ENCODE measurements at regions not wholly inside any gene's neighbourhood (a gene's known extent, or its start where the extent isn't known, plus 50 kb on each side); places are given as distances from the start of the nearest gene placed in this dataset.
A peak's percentile ranks its signal among the peaks of the same experiment; 100 is the strongest.
"Not testable (repeated sequence)": the region's sequence is repeated elsewhere in the genome, so short reads cannot be mapped to it uniquely, and the experiment has no call there.

DNA sequence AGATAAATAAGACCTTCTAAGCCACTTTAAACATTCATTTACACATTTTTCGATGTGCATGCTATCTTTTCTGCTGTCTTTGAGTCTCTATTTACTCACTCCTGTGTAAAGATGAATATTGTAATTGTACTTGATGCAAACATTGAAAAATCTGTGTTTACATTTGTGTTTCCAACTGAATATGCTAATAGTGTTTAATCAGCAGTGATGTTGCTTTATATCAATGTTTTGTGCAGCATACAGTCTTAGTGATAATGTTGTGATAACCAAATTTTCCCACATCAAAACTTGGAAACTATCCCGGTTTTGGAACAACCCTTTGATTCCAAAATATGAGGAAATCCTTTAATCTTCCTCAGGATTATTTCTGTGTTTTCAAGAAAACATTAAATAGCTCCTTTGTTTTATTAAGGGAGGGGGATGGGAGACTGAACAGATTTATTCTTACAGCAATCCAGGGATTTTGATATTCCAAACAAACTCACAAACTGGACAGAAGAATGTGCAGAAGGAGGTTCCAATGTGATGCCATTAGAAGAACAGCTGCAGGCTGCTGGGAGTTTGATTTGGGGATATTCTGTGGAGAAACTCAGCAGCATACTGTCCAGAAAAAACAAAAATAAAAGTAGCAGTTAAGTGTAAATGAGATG, 248.0 kb downstream of the S1PR1 start:
- DNase-seq, result no peak

DNA sequence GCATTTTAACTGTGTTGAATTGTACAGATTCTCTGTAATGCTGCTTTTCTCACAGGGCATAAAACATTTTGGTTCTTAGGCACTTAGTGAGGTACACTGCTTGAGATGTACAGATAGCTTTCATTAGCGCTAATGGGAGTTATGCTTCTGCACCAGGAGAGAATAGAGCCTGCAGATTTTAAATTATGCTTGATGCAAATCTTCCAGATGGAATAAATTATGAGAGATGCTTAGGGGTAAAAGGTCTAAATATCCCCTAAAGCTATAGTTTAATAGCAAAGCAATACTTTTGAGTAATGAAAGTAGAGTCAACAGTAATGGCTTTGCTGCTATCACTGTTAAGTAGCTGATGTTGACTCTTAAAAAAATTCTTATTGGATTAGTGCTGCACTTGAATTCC, 248.9 kb downstream of the S1PR1 start:
- no peak for DNase-seq

DNA sequence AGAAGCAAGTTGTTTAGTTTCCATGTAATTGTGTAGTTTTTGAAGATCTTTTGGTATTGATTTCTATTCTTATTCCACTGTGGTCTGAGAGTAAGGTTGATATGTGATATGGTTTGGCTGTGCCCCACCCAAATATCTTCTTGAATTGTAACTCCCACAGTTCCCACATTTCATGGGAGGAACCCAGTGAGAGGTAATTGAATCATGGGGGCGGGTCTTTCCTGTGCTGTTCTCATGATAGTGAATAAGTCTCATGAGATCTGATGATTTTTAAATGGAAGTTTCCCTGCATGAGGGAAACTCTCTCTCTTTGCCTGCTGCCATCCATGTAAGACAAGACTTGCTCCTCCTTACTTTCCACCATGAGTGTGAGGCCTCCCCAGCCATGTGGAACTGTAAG, 255.3 kb downstream of the S1PR1 start:
- not testable (repeated sequence) for DNase-seq

DNA sequence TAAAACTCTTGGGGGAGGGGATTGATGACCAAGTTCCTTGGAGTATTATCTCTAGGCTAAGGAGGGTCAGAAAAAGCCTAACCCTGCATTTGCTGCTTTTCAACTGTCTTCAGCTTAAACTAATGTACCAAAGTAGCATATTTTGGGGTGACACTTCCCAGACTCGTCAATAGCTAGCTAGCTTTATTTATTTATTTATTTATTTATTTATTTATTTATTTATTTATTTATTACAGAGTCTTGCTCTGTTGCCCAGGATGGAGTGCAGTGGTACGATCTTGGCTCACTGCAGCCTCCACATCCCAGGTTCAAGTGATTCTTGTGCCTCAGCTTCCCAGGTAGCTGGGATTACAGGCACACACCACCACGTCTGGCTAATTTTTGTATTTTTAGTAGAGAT, 257.1 kb downstream of the S1PR1 start:
- DNase-seq, result not testable (repeated sequence)

DNA sequence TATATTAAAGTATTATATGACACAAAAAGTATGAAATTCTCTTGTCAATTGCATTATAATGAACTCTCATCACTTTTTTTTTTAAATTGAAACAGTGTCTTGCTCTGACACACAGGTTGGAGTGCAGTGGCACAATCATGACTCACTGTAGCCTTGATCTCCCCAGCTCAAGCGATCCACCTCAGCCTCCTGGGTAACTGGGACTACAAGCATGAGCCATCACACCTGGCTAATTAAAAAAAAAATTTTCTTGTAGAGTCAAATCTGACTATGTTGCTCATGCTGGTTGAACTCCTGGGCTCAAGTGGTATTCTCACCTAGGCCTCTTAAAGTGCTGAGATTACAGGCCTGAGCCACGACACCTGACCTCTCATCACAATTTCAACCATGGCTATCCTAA, 259.3 kb downstream of the S1PR1 start:
- DNase-seq, result no peak

DNA sequence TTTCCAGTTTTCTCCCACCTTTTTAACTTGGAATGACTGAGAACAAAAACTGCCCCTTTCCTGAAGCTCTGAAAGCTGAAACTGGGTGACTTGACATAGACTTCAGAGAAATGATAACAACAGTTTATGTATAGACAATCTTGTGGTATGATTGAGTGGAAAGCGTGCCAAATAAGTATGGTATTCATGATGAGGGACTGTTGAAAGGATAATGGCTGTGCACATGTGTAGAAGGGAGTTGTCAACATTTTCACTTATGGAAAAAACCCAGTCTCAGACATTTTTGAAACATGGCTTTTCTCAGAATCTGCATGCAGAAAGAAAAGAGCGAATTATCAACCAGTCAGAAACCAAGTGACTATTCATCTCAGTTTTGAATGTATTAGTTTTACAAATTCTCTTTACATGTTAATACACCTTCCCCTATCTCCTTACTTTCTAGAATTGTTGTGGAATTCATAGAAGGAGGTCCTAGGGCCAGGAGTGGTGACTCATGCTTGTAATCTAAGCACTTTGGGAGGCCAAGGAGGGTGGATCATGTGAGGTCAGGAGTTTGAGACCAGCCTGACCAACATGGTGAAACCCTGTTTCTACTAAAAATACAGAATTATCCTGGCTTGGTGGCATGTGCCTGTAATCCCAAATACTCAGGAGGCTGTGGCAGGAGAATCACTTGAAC, 261.2 kb downstream of the S1PR1 start:
- DNase-seq, result no peak

DNA sequence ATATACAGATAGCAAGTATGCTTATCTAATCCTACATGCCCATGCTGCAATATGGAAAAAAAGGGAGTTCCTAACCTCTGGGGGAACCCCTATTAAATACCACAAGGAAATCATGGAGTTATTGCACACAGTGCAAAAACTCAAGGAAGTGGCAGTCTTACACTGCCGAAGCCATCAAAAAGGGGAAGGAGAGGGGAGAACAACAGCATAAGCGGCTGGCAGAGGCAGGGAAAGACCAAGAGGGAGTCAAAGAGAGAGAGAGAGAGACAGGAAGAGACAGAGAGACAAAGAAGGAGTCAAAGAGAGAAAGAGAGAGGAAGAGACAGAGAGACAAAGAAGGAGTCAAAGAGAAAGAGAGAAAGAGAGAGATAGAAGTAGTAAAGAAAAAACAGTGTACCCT, 267.3 kb downstream of the S1PR1 start:
- DNase-seq, result not testable (repeated sequence)

DNA sequence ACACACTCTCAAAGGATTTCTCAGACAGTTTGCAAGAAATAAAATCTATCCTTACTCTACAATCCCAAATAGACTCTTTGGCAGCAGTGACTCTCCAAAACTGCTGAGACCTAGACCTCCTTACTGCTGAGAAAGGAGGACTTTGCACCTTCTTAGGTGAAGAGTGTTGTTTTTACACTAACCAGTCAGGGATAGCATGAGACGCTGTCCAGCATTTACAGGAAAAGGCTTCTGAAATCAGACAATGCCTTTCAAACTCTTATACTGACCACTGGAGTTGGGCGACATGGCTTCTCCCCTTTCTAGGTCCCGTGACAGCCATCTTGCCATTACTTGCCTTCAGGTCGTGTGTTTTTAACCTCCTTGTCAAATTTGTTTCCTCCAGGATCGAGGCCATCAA, 268.4 kb downstream of the S1PR1 start:
- not testable (repeated sequence) for DNase-seq

DNA sequence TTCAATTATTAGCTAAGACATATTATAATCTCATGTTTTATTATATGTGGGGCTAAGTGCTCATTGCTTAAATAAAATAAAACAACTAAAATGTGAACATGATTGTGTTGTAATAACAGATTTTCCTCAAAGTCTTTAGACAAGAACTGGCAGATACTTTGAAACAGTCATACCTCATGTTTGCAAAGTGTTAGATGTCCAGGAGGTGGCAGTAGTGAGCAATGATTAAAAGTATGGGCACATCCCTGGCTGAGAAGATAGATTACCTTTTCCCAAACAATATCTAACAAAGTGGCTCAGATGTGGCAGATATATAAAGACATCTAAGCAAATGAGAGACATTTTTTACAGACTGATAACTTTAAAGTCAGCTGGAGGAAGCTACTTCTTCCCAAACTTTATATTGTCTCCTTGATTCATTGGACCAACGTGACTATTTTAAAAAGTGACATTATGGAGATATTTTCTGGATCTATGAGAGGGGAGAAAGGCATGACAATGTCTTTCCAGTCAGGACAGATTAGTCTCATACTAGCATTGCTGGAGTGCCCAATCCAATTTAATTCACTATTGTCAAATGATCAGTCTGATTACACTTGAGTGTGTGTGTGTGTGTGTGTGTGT, 269.8 kb downstream of the S1PR1 start:
- DNase-seq, result peak; percentile 33

DNA sequence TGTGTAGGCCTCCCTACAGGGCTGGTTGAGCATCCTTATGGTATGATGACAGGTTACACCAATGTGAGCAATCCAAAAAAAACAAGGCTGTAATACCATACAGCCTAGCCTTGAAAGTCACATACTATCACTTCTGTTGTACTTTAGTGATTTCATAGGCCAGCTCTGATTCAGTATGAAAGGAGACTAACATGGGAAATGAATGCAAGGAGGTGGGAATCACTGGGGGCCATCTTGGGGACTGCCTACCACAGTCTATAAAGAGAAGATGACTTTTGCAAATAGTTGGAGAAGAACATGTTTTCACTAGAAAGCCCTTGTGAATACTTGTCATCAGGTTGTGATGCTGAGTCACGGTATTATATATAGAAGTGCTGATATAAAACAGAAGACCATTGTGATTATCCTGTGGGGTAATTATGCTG, 270.7 kb downstream of the S1PR1 start:
- DNase-seq, result peak; percentile 14

DNA sequence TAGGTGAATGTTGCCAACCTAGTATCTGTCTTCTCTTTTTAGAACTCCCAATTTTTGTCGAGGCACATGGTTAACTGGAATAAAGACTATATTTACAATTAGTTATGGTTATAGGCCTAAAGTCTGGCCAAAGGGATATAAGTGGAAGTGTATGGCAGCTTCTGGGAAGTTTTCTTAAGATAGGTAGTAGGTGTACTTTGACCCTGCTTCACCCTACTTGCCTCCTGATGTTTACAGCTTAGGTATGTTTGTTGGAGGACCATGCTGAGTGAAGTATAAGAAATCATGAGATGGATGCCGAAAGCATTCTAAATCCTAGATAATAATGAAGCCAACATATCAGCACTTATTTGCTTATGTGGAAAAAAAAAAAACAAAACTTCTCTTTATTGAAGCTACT, 272.1 kb downstream of the S1PR1 start:
- no peak for DNase-seq

DNA sequence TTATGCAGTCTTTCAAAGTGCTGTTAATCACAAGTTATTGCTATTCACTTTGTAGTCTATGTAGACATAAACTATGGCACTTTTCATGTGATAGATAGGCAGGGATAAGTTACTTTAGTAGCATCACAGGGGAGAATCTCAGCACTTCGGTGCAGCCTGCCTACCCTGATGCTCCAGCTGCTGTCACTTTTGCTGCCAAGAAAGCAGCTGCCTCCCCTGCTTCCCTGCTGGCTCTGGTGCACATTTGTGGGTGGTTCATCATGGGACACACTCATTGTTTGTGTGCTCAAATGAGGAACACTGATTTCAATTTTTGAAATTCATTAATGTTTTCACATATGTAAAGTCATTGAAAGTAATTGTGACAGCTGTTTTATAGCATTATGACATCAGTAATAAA, 272.6 kb downstream of the S1PR1 start:
- no peak for DNase-seq

DNA sequence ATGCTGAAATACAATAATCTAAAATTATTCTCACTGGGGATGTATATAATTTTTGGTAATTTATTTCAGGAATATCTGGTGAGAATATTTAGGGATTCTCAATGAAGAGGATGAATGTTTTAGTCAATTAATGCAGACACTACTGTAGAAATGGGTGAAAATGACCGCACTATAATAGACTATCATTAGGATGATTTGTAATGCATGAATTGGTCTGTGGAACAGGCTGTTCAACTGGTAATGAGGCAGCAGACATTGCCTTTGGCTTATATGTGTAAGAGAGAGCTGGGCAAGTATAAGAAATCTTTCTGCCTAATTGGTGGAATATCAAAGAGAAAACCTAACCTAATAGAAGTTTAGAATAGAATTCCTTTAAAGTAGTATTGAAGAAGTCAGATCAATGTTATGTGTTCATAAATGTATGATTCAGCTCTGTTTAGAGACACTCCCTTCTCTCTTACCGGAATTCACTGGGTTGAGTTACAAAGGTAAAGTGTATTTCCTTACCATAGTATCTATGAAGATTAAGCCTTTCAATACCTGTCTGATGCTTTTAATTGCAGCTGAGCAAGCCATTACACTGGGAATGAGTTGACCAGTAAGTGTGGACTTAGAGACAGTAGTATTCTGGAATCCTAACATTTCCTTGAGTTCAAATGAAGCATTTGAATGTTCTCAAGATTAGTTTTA, 274.5 kb downstream of the S1PR1 start:
- no peak for DNase-seq

DNA sequence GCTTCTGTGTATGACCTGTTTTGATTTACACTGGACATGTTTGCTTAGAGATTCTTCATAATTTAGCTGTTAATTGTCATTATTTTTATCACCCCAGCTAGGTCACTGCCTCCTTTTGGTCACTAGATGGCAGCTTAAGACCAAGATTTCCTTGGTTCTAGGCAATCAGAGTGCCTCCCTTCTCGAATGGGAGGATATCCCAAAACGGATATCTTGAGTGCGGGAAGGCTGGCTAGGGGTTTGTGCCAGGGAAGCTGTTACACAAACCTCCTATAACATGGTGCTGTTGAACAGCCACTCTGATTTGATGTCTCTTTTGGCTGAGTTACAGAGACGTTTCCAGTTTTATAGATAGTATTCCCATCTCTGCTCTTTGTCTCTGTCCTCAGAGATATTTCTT, 283.5 kb downstream of the S1PR1 start:
- peak; percentile 42 for DNase-seq

DNA sequence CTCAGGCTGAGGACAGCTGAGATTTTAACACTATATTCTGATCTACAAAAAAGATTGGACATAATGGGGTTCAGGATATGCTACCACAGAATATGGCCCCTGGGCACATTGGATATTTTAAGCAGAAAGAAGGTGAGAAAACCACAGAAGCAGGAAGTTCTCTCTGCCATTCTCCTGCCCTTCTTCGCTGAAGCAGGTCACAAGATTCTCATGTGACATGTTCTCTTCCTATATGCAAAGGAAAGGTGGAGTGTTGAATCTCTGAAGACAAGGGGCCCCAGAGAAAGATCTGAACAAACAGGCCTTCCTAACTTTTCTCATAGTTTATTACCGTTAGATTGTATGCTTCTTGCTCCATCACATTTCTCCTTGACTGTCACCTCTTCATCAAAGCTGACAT, 285.7 kb downstream of the S1PR1 start:
- DNase-seq, result no peak

DNA sequence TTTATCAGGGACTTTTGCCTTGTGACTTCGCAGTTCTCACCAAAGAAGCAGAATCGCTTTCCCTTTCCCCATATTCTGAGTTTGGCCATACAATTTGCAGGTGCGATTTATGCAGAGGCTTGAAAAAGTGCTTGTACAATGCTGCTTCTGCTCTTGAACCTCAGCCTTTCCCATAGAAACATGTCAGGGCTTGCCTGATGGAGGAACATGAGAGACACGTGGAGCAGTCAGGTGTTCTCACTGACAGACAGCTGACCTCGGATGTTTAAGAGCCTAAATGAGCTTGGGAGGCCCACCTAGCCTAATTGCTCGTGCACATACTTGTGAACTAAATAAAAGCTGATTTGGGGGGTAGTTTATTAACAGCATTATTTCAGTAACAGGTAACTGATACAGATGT, 290.0 kb downstream of the S1PR1 start:
- no peak for DNase-seq

DNA sequence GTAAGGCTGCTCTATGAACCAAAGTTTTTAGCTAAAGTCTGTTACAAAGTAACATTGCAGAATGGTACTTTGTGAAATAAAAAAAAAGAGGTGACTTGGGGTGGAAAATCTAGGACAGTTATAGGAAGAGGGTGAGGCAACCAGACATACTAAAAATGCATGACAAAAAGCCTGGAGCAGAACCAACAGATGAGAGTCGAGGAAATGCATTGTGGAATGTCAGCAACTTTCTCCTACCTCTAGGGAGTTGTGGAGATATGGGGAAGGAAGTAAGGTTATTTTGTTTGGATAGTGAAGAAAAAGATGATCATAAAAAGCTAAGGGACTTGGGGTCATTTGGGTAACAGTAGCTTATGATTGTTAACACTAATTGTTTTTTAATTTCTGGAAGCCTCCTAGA, 295.6 kb downstream of the S1PR1 start:
- peak; percentile 1 for DNase-seq

DNA sequence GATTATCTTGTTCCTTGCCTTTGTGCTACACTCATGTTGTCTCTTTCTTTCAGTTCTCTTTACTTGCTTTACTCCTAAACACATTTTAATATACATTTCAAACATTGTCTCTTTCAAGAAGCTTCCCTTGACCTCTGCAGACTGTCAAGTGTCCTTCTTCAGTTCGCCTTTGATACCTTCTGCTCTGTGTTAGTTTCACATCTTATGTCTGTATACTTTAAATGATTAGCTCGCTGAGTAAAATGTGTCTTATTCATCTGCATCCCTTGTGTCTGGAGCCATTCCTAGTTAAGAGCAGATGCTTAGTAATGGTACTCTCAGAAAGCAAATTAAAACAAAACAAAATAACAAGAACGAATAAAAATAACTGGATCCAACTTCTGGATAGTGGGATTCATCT, 303.3 kb downstream of the S1PR1 start:
- DNase-seq, result no peak

DNA sequence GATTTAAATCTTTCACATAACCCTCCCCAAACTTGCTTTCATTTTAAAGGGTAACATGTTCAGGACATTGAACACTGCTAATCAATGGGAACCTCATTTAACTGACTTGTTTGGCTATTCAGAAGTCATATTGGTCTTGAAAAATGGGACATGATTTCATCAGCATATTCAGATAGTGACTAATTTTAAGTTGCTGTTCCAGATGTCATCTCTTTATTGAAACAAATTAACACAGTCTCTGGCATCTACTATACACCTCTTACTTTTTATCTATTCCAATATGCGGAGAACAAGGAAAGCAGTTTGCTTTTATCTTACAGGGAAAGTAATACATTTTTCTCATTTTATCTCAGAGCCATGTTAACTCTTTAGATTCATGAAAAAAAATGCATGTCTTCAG, 310.1 kb downstream of the S1PR1 start:
- DNase-seq, result no peak

DNA sequence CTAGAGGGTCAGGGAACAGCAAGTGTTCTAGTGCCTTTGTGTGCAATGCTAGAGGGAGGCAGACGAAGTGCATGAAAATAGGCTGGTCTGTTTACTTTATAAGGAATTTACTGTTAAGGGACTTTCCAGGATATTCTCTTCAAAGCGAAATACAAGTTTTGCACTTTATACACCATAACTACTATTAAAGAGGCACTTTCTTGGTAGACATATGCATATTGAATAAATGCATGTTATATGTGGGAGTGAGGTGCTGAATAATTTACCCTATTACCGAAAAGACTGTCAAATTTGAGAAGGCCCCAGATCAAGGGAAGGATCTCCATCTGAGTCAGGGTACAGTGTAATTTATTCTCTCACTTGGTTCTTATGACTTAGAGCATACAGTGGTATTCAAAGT, 310.5 kb downstream of the S1PR1 start:
- DNase-seq, result no peak

DNA sequence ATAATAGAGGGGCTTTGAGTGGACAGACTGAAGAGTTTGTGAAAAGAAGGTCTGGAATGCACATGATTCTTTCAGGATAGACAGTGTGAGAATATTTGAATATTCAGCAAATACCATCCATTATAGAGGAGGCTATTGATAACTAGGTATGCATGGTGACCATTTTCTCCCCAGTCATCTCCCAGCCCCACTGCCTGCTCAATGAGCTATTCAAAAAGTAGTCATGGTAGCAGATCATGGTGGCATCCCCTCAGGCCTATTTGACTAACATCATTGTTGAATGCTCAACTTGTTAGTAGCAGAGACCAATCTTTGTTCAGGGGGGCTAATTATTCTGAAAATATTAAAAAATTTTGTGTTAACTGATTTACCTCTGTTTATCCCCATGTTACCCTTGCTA, 311.6 kb downstream of the S1PR1 start:
- no peak for DNase-seq

DNA sequence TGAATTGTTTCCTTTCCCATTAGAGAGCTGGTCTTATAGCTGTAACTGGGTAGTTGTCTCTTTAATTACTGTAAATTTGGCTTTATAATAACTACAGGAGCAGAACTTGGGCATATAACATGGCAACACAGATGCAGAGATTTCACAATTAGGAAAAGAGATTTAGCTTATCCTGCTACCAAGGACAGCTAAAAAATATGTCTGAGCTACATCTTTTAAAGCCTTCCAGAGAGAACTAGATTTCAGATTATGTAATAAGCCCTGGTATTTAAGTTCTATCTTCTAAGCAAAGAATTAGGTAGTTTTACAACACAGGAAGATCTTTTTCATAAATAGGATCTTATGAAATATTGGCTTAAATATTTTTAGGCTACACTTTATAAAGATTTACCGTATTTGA, 313.8 kb downstream of the S1PR1 start:
- DNase-seq, result no peak

DNA sequence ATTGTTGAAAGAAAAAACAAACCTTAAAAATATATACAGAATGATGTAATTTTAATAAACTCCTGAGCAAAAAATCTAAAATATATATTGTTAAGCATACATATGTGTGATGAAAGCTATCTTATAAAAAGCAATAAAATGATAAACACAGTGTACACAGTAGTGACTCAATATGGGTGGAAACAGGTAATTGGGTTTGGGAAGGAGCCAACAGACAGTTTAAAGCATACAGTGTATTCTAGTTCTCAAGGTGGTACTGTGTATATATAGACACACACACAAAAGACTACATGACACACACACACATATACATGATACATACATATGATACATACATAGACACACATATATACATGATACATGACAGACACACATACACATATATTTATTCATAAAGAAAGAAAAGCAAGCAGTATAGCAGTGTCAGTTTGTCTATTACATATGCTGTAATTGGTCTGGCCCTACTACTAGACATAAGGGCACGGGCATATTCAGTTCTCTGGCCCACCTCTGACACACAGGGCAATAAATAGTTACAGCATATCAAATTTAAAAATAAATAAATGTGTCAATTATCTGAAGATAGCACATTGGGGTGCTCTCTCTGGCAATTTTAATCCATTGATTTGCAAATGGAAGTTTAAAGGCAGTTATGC, 330.2 kb downstream of the S1PR1 start:
- no peak for DNase-seq

All from fibroblast of skin of abdomen (primary cell).